VCaP (cell line): ENCODE measurements at regions not wholly inside any gene's neighbourhood (a gene's known extent, or its start where the extent isn't known, plus 50 kb on each side); places are given as distances from the start of the nearest gene placed in this dataset.

Experiments used
- H3K27ac ChIP-seq: fragments of 450-650 bp; 2 replicates; pipeline ENCODE4 v1.5.1; 2017
- CTCF ChIP-seq: fragments of 450-650 bp; conservative IDR thresholded peaks from 2 replicates; pipeline ENCODE4 v1.5.1; 2017; ENCODE audit warnings: mild to moderate bottlenecking, moderate library complexity

- TF ChIP-seq CTCF, result 0 out of 2 replicates have a peak, but pooled peaks have one; percentile 19
- H3K27ac ChIP-seq, result no peak overlapping the region
Observed at GRCh38 chr4:19791422-19792123, 460.1 kb upstream of the SLIT2 start.

- H3K27ac ChIP-seq, result no peak overlapping the region
- no peak for TF ChIP-seq CTCF
Observed at GRCh38 chr4:19786616-19787015, 465.1 kb upstream of the SLIT2 start.

- no peak overlapping the region for H3K27ac ChIP-seq
- no peak for TF ChIP-seq CTCF
Observed at GRCh38 chr4:19783667-19784223, 468.0 kb upstream of the SLIT2 start.

GRCh38 chr4:19780871-19781270, 470.8 kb upstream of the SLIT2 start:
- no peak for TF ChIP-seq CTCF
- H3K27ac ChIP-seq, result no peak overlapping the region

GRCh38 chr4:19776929-19777328, 474.8 kb upstream of the SLIT2 start:
- H3K27ac ChIP-seq, result no peak overlapping the region
- no peak for TF ChIP-seq CTCF

GRCh38 chr4:19776021-19776459, 475.7 kb upstream of the SLIT2 start:
- no peak for TF ChIP-seq CTCF
- H3K27ac ChIP-seq, result no peak overlapping the region

- no peak overlapping the region for H3K27ac ChIP-seq
- TF ChIP-seq CTCF, result no peak
Observed at GRCh38 chr4:19774690-19775256, 476.9 kb upstream of the SLIT2 start.
